Gastroesophageal sphincter (tissue), 3 donors: ENCODE measurements at regions not wholly inside any gene's neighbourhood (a gene's known extent, or its start where the extent isn't known, plus 50 kb on each side); places are given as distances from the start of the nearest gene placed in this dataset.

Experiments
- EP300 ChIP-seq: sonication (generic); formaldehyde crosslinking; IDR thresholded peaks from one replicate; pipeline ENCODE4 v1.6.1; 2017; ENCODE audit warnings: antibody characterized with exemption, mild to moderate bottlenecking
- TF ChIP-seq, protein P1 (sequence below), 4 experiments: fragments of 200-600 bp in 2 of 4; fragments of 450-650 bp in 2 of 4; sonication (generic) in 1 of 4; IDR thresholded peaks; one replicate each; pipeline ENCODE4 v1.5.1; 2017 to 2019; ENCODE audit warnings: antibody characterized with exemption in 4 of 4, mild to moderate bottlenecking in 2 of 4, moderate library complexity in 2 of 4

DNA sequence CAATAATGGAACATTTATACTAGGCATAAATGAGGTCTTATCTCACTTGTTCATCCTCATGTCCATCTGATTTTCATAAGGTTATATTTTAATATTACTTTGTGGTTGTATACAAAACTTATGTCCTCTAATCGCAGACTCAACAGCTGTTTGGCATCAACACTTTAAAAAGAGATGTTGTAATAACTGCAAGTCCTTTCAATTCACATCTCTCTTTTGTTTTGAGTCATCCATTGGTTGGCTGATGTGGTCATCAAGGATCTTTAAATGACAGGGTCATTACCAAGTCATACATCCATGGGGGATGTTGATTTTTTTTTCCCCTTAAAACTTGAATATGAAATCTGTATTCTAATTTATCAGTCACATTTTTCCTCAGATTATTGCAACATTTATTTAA lies 299.4 kb upstream of the NRSN1 start:
- TF ChIP-seq EP300: no peak
- TF ChIP-seq, protein P1, sequence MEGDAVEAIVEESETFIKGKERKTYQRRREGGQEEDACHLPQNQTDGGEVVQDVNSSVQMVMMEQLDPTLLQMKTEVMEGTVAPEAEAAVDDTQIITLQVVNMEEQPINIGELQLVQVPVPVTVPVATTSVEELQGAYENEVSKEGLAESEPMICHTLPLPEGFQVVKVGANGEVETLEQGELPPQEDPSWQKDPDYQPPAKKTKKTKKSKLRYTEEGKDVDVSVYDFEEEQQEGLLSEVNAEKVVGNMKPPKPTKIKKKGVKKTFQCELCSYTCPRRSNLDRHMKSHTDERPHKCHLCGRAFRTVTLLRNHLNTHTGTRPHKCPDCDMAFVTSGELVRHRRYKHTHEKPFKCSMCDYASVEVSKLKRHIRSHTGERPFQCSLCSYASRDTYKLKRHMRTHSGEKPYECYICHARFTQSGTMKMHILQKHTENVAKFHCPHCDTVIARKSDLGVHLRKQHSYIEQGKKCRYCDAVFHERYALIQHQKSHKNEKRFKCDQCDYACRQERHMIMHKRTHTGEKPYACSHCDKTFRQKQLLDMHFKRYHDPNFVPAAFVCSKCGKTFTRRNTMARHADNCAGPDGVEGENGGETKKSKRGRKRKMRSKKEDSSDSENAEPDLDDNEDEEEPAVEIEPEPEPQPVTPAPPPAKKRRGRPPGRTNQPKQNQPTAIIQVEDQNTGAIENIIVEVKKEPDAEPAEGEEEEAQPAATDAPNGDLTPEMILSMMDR (IDR thresholded peaks at IDR 0.05): no peak
